Psoas muscle (tissue), 7 donors: ENCODE measurements at regions not wholly inside any gene's neighbourhood (a gene's known extent, or its start where the extent isn't known, plus 50 kb on each side); places are given as distances from the start of the nearest gene placed in this dataset.

Experiments used
- ATAC-seq, 4 donors: fragments of 200-7000 bp; cut with Tn5 transposase; one replicate each; pipeline ENCODE4 v1.9.1; 2020; ENCODE audit warnings: moderate library complexity in 3 of 4, mild to moderate bottlenecking in 2 of 4
- DNase-seq, 2 donors: peaks; one replicate each; pipeline ENCODE4 v3.0.0-alpha.2; 2020
- H3K27ac ChIP-seq: fragments of 200-600 bp; one replicate; pipeline ENCODE4 v1.8.0; 2022
- H3K27me3 ChIP-seq, 3 donors: fragments of 200-600 bp in 1 of 3; one replicate each; pipeline versions ENCODE4 v1.6.1 to v1.8.0; 2013 to 2022; ENCODE audit warnings: low read length in 2 of 3, mild to moderate bottlenecking in 2 of 3, moderate library complexity in 1 of 3; ENCODE audit not compliant: insufficient read depth in 3 of 3
- H3K36me3 ChIP-seq, 2 donors: fragments of 200-600 bp in 1 of 2; one replicate each; pipeline versions ENCODE4 v1.6.1 to v1.8.0; 2013 to 2022; ENCODE audit warnings: low read depth in 1 of 2, mild to moderate bottlenecking in 1 of 2, moderate library complexity in 1 of 2; ENCODE audit not compliant: insufficient read depth in 1 of 2
- H3K4me1 ChIP-seq: fragments of 200-600 bp; one replicate; pipeline ENCODE4 v1.8.0; 2022
- H3K4me3 ChIP-seq: fragments of 200-600 bp; one replicate; pipeline ENCODE4 v1.8.0; 2022; ENCODE audit warnings: mild to moderate bottlenecking
- H3K9me3 ChIP-seq: fragments of 200-600 bp; one replicate; pipeline ENCODE4 v1.8.0; 2022
- CTCF ChIP-seq: fragments of 200-600 bp; IDR thresholded peaks from one replicate; pipeline ENCODE4 v1.8.0; 2022; ENCODE audit warnings: antibody characterized with exemption
- WGBS, 3 donors: extraction: QIAGEN DNeasy Blood & Tissue Kit; methylation state at CpG; one replicate each; pipeline versions ENCODE4 v1.1.6 to v1.1.7; 2013; 5-methylcytosine and 5-hydroxymethylcytosine counted together
- intact Hi-C, 2 donors: fragments of 100-400 bp; cut with DNase I; formaldehyde crosslinking; loops; one replicate each; pipeline versions ENCODE4 v1.11.0 to v1.14.2; 2022
- donor health status: healthy with polysubstance abuse.
- donor health status: DM: no; HTN: no; CAD: no; lungs with moderate emphysema.
- donor health status: Bipolar disorder and iron deficiency.
- donor health status: healthy.
- donor health status: DM: yes; HTN: yes; CAD: no.
- donor health status: DM: no; HTN: no; CAD: no.
- donor health status: DM: yes; HTN: yes; CAD: no.

- no peak for ATAC-seq
- Histone ChIP-seq H3K4me1 (no peaks in the 10 kb centered on the region), H3K4me3 (no peak overlapping the region), H3K27me3 (no peaks in the 10 kb centered on the region), H3K9me3 (no peaks in the 10 kb centered on the region), H3K27ac (no peak overlapping the region), H3K36me3 (no peaks in the 10 kb centered on the region)
- DNase-seq, result no peak
- WGBS, 3 donors, result 54 to 70% (median 67%) methylated on average over 1 of the region's 1 CpG
- intact Hi-C loops, result no loop called here
- no peak for TF ChIP-seq CTCF
Measured at GRCh38 chr21:17889171-17889570, 70.0 kb upstream of the C21orf91 start.

- H3K4me3 ChIP-seq, result no peak overlapping the region
- ATAC-seq, result no peak
- no peak overlapping the region for H3K27ac ChIP-seq
- no peak for DNase-seq
- TF ChIP-seq CTCF, result no peak
- no peaks in the 10 kb centered on the region for H3K36me3 ChIP-seq
- intact Hi-C loops, result no loop called here
- no peaks in the 10 kb centered on the region for H3K9me3 ChIP-seq
- H3K4me1 ChIP-seq, result no peaks in the 10 kb centered on the region
- H3K27me3 ChIP-seq, result no peaks in the 10 kb centered on the region
Measured at GRCh38 chr21:17869115-17869514, 50.0 kb upstream of the C21orf91 start.
